Brain microvascular endothelial cell (primary cell): ENCODE measurements at regions not wholly inside any gene's neighbourhood (a gene's known extent, or its start where the extent isn't known, plus 50 kb on each side); places are given as distances from the start of the nearest gene placed in this dataset.

Experiments
- DNase-seq: peaks from one replicate; pipeline ENCODE4 v3.0.0-alpha.2; 2020
- H3K27ac ChIP-seq: fragments of 250-450 bp; sonication (Bioruptor Pico); 2 replicates; pipeline ENCODE4 v1.5.1; 2020; ENCODE audit warnings: mild to moderate bottlenecking, moderate library complexity
- H3K27me3 ChIP-seq: fragments of 250-450 bp; sonication (Bioruptor Pico); replicated peaks from 2 replicates; pipeline ENCODE4 v1.5.1; 2020; ENCODE audit warnings: mild to moderate bottlenecking
- H3K36me3 ChIP-seq: fragments of 250-450 bp; sonication (Bioruptor Pico); replicated peaks from 2 replicates; pipeline ENCODE4 v1.5.1; 2020; ENCODE audit warnings: mild to moderate bottlenecking
- H3K4me3 ChIP-seq: 2 replicates; pipeline ENCODE4 v1.5.1; 2011; ENCODE audit warnings: low read depth, mild to moderate bottlenecking, control low read depth, low read length, moderate library complexity
- CTCF ChIP-seq: IDR thresholded peaks from 2 replicates; pipeline ENCODE4 v1.5.1; 2011; ENCODE audit warnings: low read depth, mild to moderate bottlenecking, moderate library complexity, low read length, control low read depth, inconsistent platforms; ENCODE audit errors: missing control alignments
- in situ Hi-C: cut with HindIII; loops from 2 replicates; pipeline ENCODE4 v1.10.0; 2017; ENCODE audit warnings: low sequenced_read_pairs, low pct_ligation_motif_present

- no peak overlapping the region for H3K27ac ChIP-seq
- H3K27me3 ChIP-seq: no peaks in the 10 kb centered on the region
- in situ Hi-C loops: no loop called here
- no peaks in the 10 kb centered on the region for H3K36me3 ChIP-seq
- no peak overlapping the region for H3K4me3 ChIP-seq
- TF ChIP-seq CTCF: no peak
- DNase-seq: no peak
Observed at GRCh38 chr1:69284508-69284907, 283.2 kb upstream of the LRRC7 start.

- in situ Hi-C loops: no loop called here
- Histone ChIP-seq H3K36me3 (no peaks in the 10 kb centered on the region), H3K27me3 (no peaks in the 10 kb centered on the region), H3K27ac (no peak overlapping the region), H3K4me3 (no peak overlapping the region)
- DNase-seq: peak; percentile 2
- TF ChIP-seq CTCF: no peak
Observed at GRCh38 chr1:69288416-69288815, 279.3 kb upstream of the LRRC7 start.

- DNase-seq: peak; percentile 40
- no peak overlapping the region for H3K4me3 ChIP-seq
- H3K36me3 ChIP-seq: no peaks in the 10 kb centered on the region
- no peak overlapping the region for H3K27ac ChIP-seq
- H3K27me3 ChIP-seq: no peaks in the 10 kb centered on the region
- no peak for TF ChIP-seq CTCF
- in situ Hi-C loops: no loop called here
Observed at GRCh38 chr1:69290291-69290690, 277.4 kb upstream of the LRRC7 start.

- no peak overlapping the region for H3K27ac ChIP-seq
- no peaks in the 10 kb centered on the region for H3K36me3 ChIP-seq
- H3K4me3 ChIP-seq: no peak overlapping the region
- in situ Hi-C loops: no loop called here
- TF ChIP-seq CTCF: no peak
- H3K27me3 ChIP-seq: no peaks in the 10 kb centered on the region
- DNase-seq: no peak
Observed at GRCh38 chr1:69291541-69291940, 276.2 kb upstream of the LRRC7 start.

GRCh38 chr1:69292833-69293232, 274.9 kb upstream of the LRRC7 start:
- no peaks in the 10 kb centered on the region for H3K36me3 ChIP-seq
- no peak overlapping the region for H3K27ac ChIP-seq
- TF ChIP-seq CTCF: no peak
- H3K4me3 ChIP-seq: no peak overlapping the region
- no peaks in the 10 kb centered on the region for H3K27me3 ChIP-seq
- in situ Hi-C loops: no loop called here
- no peak for DNase-seq

- Histone ChIP-seq H3K27ac (no peak overlapping the region), H3K36me3 (no peaks in the 10 kb centered on the region), H3K27me3 (no peaks in the 10 kb centered on the region), H3K4me3 (no peak overlapping the region)
- TF ChIP-seq CTCF: no peak
- in situ Hi-C loops: no loop called here
- DNase-seq: no peak
Observed at GRCh38 chr1:69294171-69294570, 273.6 kb upstream of the LRRC7 start.
